ENCODE measurements at regions not wholly inside any gene's neighbourhood (a gene's known extent, or its start where the extent isn't known, plus 50 kb on each side); places are given as distances from the start of the nearest gene placed in this dataset.
A peak's percentile ranks its signal among the peaks of the same experiment; 100 is the strongest.

DNA sequence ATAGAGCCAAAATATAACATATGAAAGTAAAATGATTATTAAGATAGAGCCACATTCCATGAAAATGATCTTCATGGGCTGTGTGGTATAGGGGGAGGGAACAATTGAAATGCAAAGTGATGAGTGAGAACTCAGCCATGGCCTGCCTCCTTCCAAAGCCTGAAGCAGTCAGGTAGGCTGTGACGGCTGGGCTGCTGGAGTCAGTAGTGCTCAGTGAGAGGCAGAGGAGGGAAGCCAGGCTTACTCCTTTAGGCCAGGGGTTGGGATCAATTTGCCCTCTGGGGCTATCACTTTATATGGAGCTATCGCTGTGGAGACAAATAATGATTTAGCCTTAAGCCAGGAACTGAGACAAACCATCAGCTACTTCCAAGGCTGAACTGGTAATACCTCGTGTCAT lies 654.9 kb downstream of the FGF9 start:
- no peaks in the 10 kb centered on the region for H4K20me1 ChIP-seq
- H3K4me2 ChIP-seq, result no peak overlapping the region
- no peak for TF ChIP-seq Cebpa-rat (IDR thresholded peaks at IDR 0.05)
- H3K4me1 ChIP-seq, result peaks cover 5 to 28% (median 9%) of the 10 kb centered on the region in 10 experiments; a peak in 17 of 20 replicates
- peaks cover 5 to 62% (median 56%) of the 10 kb centered on the region in 11 experiments; a peak in 21 of 22 replicates for H3K9me3 ChIP-seq (replicated peaks in 1 of 11)
- H3K4me3 ChIP-seq, result no peak overlapping the region
- peaks cover 0 to 5% (median 0%) of the 10 kb centered on the region in 11 experiments; a peak in 1 of 22 replicates for H3K36me3 ChIP-seq
- H3K9ac ChIP-seq, result no peak overlapping the region
- no peak overlapping the region for H3K27ac ChIP-seq
- no peaks in the 10 kb centered on the region for H3K27me3 ChIP-seq

- Histone ChIP-seq H3K4me2 (no peak overlapping the region), H3K9ac (no peak overlapping the region), H3K36me3 (no peaks in the 10 kb centered on the region), H3K4me1 (peaks cover 0 to 12% (median 4%) of the 10 kb centered on the region in 10 experiments; a peak in 8 of 20 replicates), H3K4me3 (no peak overlapping the region), H3K27ac (no peak overlapping the region), H3K9me3 (replicated peaks in 1 of 11) (peaks cover 6 to 45% (median 30%) of the 10 kb centered on the region in 11 experiments), H4K20me1 (no peaks in the 10 kb centered on the region), H3K27me3 (no peaks in the 10 kb centered on the region)
- TF ChIP-seq Cebpa-rat (IDR thresholded peaks at IDR 0.05), result no peak
Observed at GRCh38 chr13:22332416-22332815, 661.5 kb downstream of the FGF9 start.

- TF ChIP-seq Cebpa-rat (IDR thresholded peaks at IDR 0.05), result no peak
- H3K4me2 ChIP-seq, result peak overlapping the region in 2 of 11 experiments; percentile 0 to 34; a peak in 3 of 22 replicates
- no peaks in the 10 kb centered on the region for H4K20me1 ChIP-seq
- H3K4me3 ChIP-seq, result no peak overlapping the region
- no peak overlapping the region for H3K27ac ChIP-seq
- H3K4me1 ChIP-seq, result peaks cover 0 to 34% (median 6%) of the 10 kb centered on the region in 10 experiments; a peak in 9 of 20 replicates
- no peaks in the 10 kb centered on the region for H3K27me3 ChIP-seq
- peaks cover 0 to 11% (median 0%) of the 10 kb centered on the region in 11 experiments; a peak in 3 of 22 replicates for H3K36me3 ChIP-seq
- H3K9me3 ChIP-seq (replicated peaks in 1 of 11), result peaks cover 31 to 66% (median 51%) of the 10 kb centered on the region in 11 experiments
- H3K9ac ChIP-seq, result no peak overlapping the region
Observed at GRCh38 chr13:22336460-22336859, 665.6 kb downstream of the FGF9 start.

DNA sequence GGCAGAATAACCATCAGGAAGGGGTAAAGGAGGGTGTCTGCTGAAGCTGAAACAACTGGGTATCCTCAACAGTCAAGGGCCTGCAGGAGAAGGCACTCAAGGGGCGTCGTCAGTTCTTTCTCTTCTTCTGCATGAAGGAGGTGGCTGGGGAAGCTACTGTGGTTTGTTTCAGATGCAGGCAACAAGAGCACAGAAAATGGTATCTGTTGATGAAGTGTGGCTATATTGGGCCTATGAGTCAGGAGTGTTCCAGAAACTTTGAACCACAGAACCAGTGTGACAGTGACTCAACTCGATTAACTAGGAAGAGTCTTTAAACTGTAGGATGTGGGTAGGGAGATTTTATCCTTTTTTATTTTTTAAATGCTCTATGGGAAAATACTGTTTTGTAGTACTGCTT lies 686.3 kb downstream of the FGF9 start:
- Histone ChIP-seq H3K27ac (peak overlapping the region in 8 of 11 experiments; percentile 28 to 77 (median 66); a peak in 11 of 22 replicates), H3K4me2 (peak overlapping the region in 6 of 11 experiments; percentile 34 to 74 (median 50); a peak in 10 of 22 replicates), H3K4me1 (peaks cover 0 to 25% (median 5%) of the 10 kb centered on the region in 10 experiments; a peak in 10 of 20 replicates), H3K27me3 (no peaks in the 10 kb centered on the region), H4K20me1 (no peaks in the 10 kb centered on the region), H3K9me3 (replicated peaks in 1 of 11) (peaks cover 13 to 31% (median 20%) of the 10 kb centered on the region in 11 experiments), H3K4me3 (no peak overlapping the region), H3K9ac (peak overlapping the region in 3 of 11 experiments; percentile 15 to 37 (median 36); a peak in 3 of 22 replicates), H3K36me3 (no peaks in the 10 kb centered on the region)
- no peak for TF ChIP-seq Cebpa-rat (IDR thresholded peaks at IDR 0.05)

DNA sequence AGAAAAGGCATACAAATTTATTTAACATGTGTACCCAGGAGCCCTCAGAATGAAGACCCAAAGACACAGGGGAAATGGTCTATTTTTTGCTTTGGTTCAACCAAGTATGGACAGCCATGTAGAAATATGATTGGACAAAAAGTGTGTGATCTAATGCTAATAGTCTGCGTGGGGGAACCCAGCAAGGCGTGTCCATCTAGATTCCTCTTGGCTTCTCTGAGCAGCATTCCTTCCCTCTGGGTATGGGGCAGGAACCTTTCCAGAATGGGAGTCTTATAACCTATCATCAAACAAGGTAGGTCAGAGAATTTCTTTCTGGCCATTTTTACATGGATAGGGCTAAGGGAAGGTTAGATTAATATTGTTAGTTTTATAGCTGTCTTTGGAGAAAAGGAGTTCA lies 698.2 kb downstream of the FGF9 start:
- no peak for TF ChIP-seq Cebpa-rat (IDR thresholded peaks at IDR 0.05)
- peaks cover 0 to 10% (median 6%) of the 10 kb centered on the region in 11 experiments; a peak in 6 of 22 replicates for H3K36me3 ChIP-seq
- no peak overlapping the region for H3K4me2 ChIP-seq
- no peaks in the 10 kb centered on the region for H3K4me1 ChIP-seq
- H3K27me3 ChIP-seq, result no peaks in the 10 kb centered on the region
- H3K4me3 ChIP-seq, result no peak overlapping the region
- H4K20me1 ChIP-seq, result no peaks in the 10 kb centered on the region
- H3K9me3 ChIP-seq (replicated peaks in 1 of 11), result peaks cover 44 to 77% (median 69%) of the 10 kb centered on the region in 11 experiments
- H3K9ac ChIP-seq, result no peak overlapping the region
- H3K27ac ChIP-seq, result no peak overlapping the region

DNA sequence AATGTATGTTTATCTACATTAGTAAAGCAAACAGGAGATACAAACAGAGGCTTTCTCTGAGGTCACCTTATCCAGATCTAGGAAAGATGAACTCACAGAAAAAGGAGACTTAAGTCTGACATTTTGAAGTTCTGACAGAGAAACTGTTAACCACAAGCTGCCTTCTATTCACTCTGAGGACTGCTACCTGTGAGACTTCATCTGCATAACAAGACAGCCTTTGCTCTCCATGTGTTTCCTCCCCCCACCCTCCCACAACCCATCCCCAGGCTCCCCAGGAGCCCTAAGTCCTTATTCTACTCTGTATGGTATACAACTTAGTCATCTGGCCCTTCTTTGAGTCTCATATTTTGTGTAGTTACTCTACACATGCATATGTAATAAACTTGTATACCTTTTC lies 699.0 kb downstream of the FGF9 start:
- H3K4me1 ChIP-seq, result no peaks in the 10 kb centered on the region
- no peak overlapping the region for H3K9ac ChIP-seq
- H3K4me2 ChIP-seq, result no peak overlapping the region
- peaks cover 36 to 77% (median 64%) of the 10 kb centered on the region in 11 experiments for H3K9me3 ChIP-seq (replicated peaks in 1 of 11)
- no peak overlapping the region for H3K27ac ChIP-seq
- no peak for TF ChIP-seq Cebpa-rat (IDR thresholded peaks at IDR 0.05)
- H3K27me3 ChIP-seq, result no peaks in the 10 kb centered on the region
- H4K20me1 ChIP-seq, result no peaks in the 10 kb centered on the region
- H3K36me3 ChIP-seq, result peaks cover 0 to 10% (median 6%) of the 10 kb centered on the region in 11 experiments; a peak in 6 of 22 replicates
- no peak overlapping the region for H3K4me3 ChIP-seq

DNA sequence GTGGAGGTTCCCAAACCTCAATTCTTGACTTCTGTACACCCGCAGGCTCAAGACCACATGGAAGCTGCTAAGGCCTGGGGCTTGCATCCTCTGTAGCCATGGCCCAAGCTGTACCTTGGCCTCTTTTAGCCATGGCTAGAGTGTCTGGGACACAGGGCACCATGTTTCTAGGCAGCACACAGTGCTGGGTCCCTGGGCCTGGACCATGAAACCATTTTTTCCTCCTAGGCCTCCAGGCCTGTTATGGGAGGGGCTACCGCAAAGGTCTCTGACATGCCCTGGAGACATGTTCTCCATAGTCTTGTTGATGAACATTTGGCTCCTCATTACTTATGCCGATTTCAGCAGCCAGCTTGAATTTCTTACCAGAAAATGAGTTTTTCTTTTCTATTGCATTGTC lies 701.4 kb downstream of the FGF9 start:
- Histone ChIP-seq H4K20me1 (no peaks in the 10 kb centered on the region), H3K27ac (no peak overlapping the region), H3K27me3 (no peaks in the 10 kb centered on the region), H3K4me3 (peak overlapping the region in 5 of 10 experiments; percentile 2 to 32 (median 28); a peak in 4 of 20 replicates), H3K36me3 (peaks cover 0 to 10% (median 6%) of the 10 kb centered on the region in 11 experiments; a peak in 6 of 22 replicates), H3K9me3 (replicated peaks in 1 of 11) (peaks cover 28 to 73% (median 55%) of the 10 kb centered on the region in 11 experiments), H3K4me1 (no peaks in the 10 kb centered on the region), H3K4me2 (no peak overlapping the region), H3K9ac (no peak overlapping the region)
- no peak for TF ChIP-seq Cebpa-rat (IDR thresholded peaks at IDR 0.05)

- H4K20me1 ChIP-seq, result no peaks in the 10 kb centered on the region
- H3K9me3 ChIP-seq (replicated peaks in 1 of 11), result peaks cover 50 to 85% (median 76%) of the 10 kb centered on the region in 11 experiments
- no peaks in the 10 kb centered on the region for H3K4me1 ChIP-seq
- H3K27ac ChIP-seq, result no peak overlapping the region
- no peak overlapping the region for H3K4me3 ChIP-seq
- no peak for TF ChIP-seq Cebpa-rat (IDR thresholded peaks at IDR 0.05)
- H3K4me2 ChIP-seq, result no peak overlapping the region
- no peak overlapping the region for H3K9ac ChIP-seq
- peaks cover 0 to 10% (median 7%) of the 10 kb centered on the region in 11 experiments; a peak in 7 of 22 replicates for H3K36me3 ChIP-seq
- no peaks in the 10 kb centered on the region for H3K27me3 ChIP-seq
Observed at GRCh38 chr13:22375151-22375550, 704.3 kb downstream of the FGF9 start.

DNA sequence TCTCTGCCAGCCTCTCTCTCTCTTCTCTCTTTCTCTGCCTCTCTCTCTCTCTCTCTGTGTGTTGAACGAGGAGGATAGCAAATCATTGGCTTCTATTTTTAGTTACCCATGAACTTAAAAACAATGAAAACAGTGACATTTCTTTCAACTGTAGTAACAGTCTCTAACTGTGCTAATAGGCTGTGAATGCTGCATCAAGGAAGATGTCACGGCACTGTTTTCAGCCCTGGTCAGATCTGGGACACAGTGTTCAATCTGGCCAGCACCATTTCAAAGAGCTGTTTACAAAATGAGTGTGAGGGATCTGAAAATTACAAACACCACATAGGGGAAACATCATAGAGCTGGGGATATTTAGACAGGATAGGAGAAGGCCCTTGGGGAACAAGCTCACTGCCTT lies 717.0 kb downstream of the FGF9 start:
- peak overlapping the region in 3 of 11 experiments; percentile 12 to 50 (median 29); a peak in 2 of 22 replicates for H3K9ac ChIP-seq
- peaks cover 0 to 57% (median 28%) of the 10 kb centered on the region in 10 experiments; a peak in 14 of 20 replicates for H3K4me1 ChIP-seq
- H4K20me1 ChIP-seq, result no peaks in the 10 kb centered on the region
- peak overlapping the region in 10 of 11 experiments; percentile 4 to 72 (median 52); a peak in 18 of 22 replicates for H3K4me2 ChIP-seq
- H3K4me3 ChIP-seq, result no peak overlapping the region; a peak in 1 of 20 replicates
- H3K27ac ChIP-seq, result peak overlapping the region in 5 of 11 experiments; percentile 26 to 35 (median 27); a peak in 7 of 22 replicates
- TF ChIP-seq Cebpa-rat (IDR thresholded peaks at IDR 0.05), result no peak
- H3K9me3 ChIP-seq (replicated peaks in 1 of 11), result peaks cover 5 to 60% (median 30%) of the 10 kb centered on the region in 11 experiments; a peak in 18 of 22 replicates
- H3K36me3 ChIP-seq, result no peaks in the 10 kb centered on the region; a peak in 1 of 22 replicates
- H3K27me3 ChIP-seq, result no peaks in the 10 kb centered on the region

All from BLaER1 treated with 17β-estradiol and CSF1 and Interleukin-3, amounts not matched to agents 10 nM and 100 nM (cell line).